HCT116 (cell line): ENCODE measurements at regions not wholly inside any gene's neighbourhood (a gene's known extent, or its start where the extent isn't known, plus 50 kb on each side); places are given as distances from the start of the nearest gene placed in this dataset.

Experiments used
- ATAC-seq: fragments of 200-7000 bp; cut with Tn5 transposase; 2 replicates; pipeline ENCODE4 v1.9.1; 2020; ENCODE audit warnings: mild to moderate bottlenecking, moderate library complexity
- BruUV-seq: library from RNA; stranded (reverse); fragments of 400-500 nt; replicated peaks from 2 replicates; lab custom pipeline; 2021; lab: Mats Ljungman, UMichigan
- CTCF ChIA-PET: fragments of 300-600 bp; sonication (Branson Sonifier 250); formaldehyde crosslinking; loops from one replicate; lab custom pipeline; 2021; ENCODE audit warnings: antibody characterized with exemption; lab: Charles Lee
- POLR2A ChIA-PET: fragments of 300-600, 350-600 bp; sonication (Branson Sonifier 250); formaldehyde crosslinking; loops from one replicate; lab custom pipeline; 2021; ENCODE audit warnings: antibody characterized with exemption; lab: Charles Lee
- RAD21 ChIA-PET, 2 experiments: fragments of 300-600 bp; sonication (Branson Sonifier 250); formaldehyde crosslinking; loops; one replicate each; lab custom pipeline; 2023; ENCODE audit warnings: low total read pairs in 2 of 2; ENCODE audit not compliant: uncharacterized antibody in 2 of 2, unreplicated experiment in 2 of 2, low non-redundant PET in 1 of 2; lab: Charles Lee
- DNase-seq: peaks from one replicate; pipeline ENCODE4 v3.0.0-alpha.2; 2010; ENCODE audit warnings: low read depth, low spot score
- H2AFZ ChIP-seq: fragments of 200-600 bp; shearing (Covaris generic), sonication (generic); 2 replicates; pipeline ENCODE4 v1.6.1; 2017; ENCODE audit warnings: low read depth, mixed run types, mixed read lengths, antibody characterized with exemption, low read length; ENCODE audit not compliant: poor library complexity, severe bottlenecking
- H3K27ac ChIP-seq: 2 replicates; pipeline ENCODE4 v1.5.1; 2012; ENCODE audit warnings: low read depth, low read length
- H3K27me3 ChIP-seq: fragments of 200-600 bp; sonication (generic); 2 replicates; pipeline ENCODE4 v1.6.1; 2016; ENCODE audit warnings: mixed run types, low read length, mixed read lengths; ENCODE audit not compliant: insufficient read depth
- H3K36me3 ChIP-seq, 2 experiments: fragments of 200-500 bp in 1 of 2; fragments of 200-600 bp in 1 of 2; sonication (Bioruptor generic) in 1 of 2; sonication (generic) in 1 of 2; 2 replicates each; pipeline versions ENCODE4 v1.5.1 to v1.6.1; 2014 to 2016; ENCODE audit warnings: low read length in 2 of 2, inconsistent platforms in 1 of 2, mixed read lengths in 1 of 2, mixed run types in 1 of 2; ENCODE audit not compliant: insufficient read depth in 2 of 2, control insufficient read depth in 1 of 2
- H3K4me1 ChIP-seq, 2 experiments: fragments of 200-600 bp in 1 of 2; sonication (generic) in 1 of 2; 2 replicates each; pipeline versions ENCODE4 v1.5.1 to v1.6.1; 2012 to 2017; ENCODE audit warnings: low read length in 2 of 2, inconsistent platforms in 1 of 2, mild to moderate bottlenecking in 1 of 2, mixed read lengths in 1 of 2, mixed run types in 1 of 2, moderate library complexity in 1 of 2; ENCODE audit not compliant: insufficient read depth in 2 of 2, control insufficient read depth in 1 of 2
- H3K4me2 ChIP-seq: fragments of 200-600 bp; sonication (generic); 2 replicates; pipeline ENCODE4 v1.6.1; 2017; ENCODE audit warnings: mixed run types, low read length, mixed read lengths
- H3K4me3 ChIP-seq, 2 experiments: fragments of 200-600 bp in 1 of 2; sonication (generic) in 1 of 2; replicated peaks in 1 of 2; 2 replicates each; pipeline ENCODE4 v1.5.1; 2011 to 2016; ENCODE audit warnings: low read length in 2 of 2, control low read depth in 1 of 2, low read depth in 1 of 2, mild to moderate bottlenecking in 1 of 2, mixed read lengths in 1 of 2, mixed run types in 1 of 2
- H3K79me2 ChIP-seq: fragments of 200-600 bp; sonication (generic); 2 replicates; pipeline ENCODE4 v1.6.1; 2017; ENCODE audit warnings: mild to moderate bottlenecking, mixed run types, low read length, moderate library complexity, mixed read lengths; ENCODE audit not compliant: insufficient read depth
- H3K9ac ChIP-seq: fragments of 200-600 bp; sonication (generic); 2 replicates; pipeline ENCODE4 v1.6.1; 2016; ENCODE audit warnings: low read length, mixed read lengths
- H3K9me2 ChIP-seq: fragments of 200-600 bp; sonication (generic), shearing (Covaris generic); 2 replicates; pipeline ENCODE4 v1.6.1; 2017; ENCODE audit warnings: mixed run types, mild to moderate bottlenecking, moderate library complexity; ENCODE audit not compliant: insufficient read depth
- H3K9me3 ChIP-seq, 2 experiments: fragments of 200-500 bp in 1 of 2; fragments of 200-600 bp in 1 of 2; sonication (Bioruptor generic) in 1 of 2; sonication (generic) in 1 of 2; 2 replicates each; pipeline ENCODE4 v1.6.1; 2014 to 2017; ENCODE audit warnings: low read length in 2 of 2, mixed read lengths in 2 of 2, inconsistent platforms in 1 of 2, low read depth in 1 of 2, mild to moderate bottlenecking in 1 of 2, mixed run types in 1 of 2, moderate library complexity in 1 of 2; ENCODE audit not compliant: control insufficient read depth in 1 of 2, insufficient read depth in 1 of 2
- H4K20me1 ChIP-seq: fragments of 200-600 bp; sonication (generic), shearing (Covaris generic); 2 replicates; pipeline ENCODE4 v1.6.1; 2017; ENCODE audit warnings: mixed run types, mild to moderate bottlenecking, moderate library complexity; ENCODE audit not compliant: insufficient read depth
- ATF3 ChIP-seq: IDR thresholded peaks from 2 replicates; pipeline ENCODE4 v1.6.1; 2012
- CEBPB ChIP-seq: IDR thresholded peaks from 2 replicates; pipeline ENCODE4 v1.6.1; 2012; ENCODE audit warnings: low read depth
- EZH2phosphoT487 ChIP-seq: fragments of 200-600 bp; IDR thresholded peaks from 2 replicates; pipeline ENCODE4 v1.6.1; 2018; ENCODE audit warnings: antibody characterized with exemption, borderline replicate concordance
- JUND ChIP-seq: IDR thresholded peaks from 2 replicates; pipeline ENCODE4 v1.6.1; 2012
- TCF7L2 ChIP-seq: IDR thresholded peaks from 2 replicates; pipeline ENCODE4 v1.7.0; 2011; ENCODE audit warnings: borderline replicate concordance, inconsistent platforms; ENCODE audit not compliant: insufficient read depth, insufficient read length; ENCODE audit errors: extremely low read depth
- ZBTB33 ChIP-seq: IDR thresholded peaks from 2 replicates; pipeline ENCODE4 v1.6.1; 2011; ENCODE audit warnings: mild to moderate bottlenecking, low read length, moderate library complexity; ENCODE audit not compliant: insufficient replicate concordance; ENCODE audit errors: extremely low read depth
- ZFX ChIP-seq: fragments of 450-650 bp; IDR thresholded peaks from 2 replicates; pipeline ENCODE4 v1.6.1; 2017
- intact Hi-C: fragments of 100-400 bp; cut with micrococcal nuclease; formaldehyde crosslinking; loops from 2 replicates; pipeline ENCODE4 v1.10.0; 2022

- no peaks in the 10 kb centered on the region for H3K4me1 ChIP-seq
- CTCF ChIA-PET, result no interaction called here
- TF ChIP-seq JUND, result no peak
- TF ChIP-seq ZBTB33, result no peak
- TF ChIP-seq ZFX, result no peak
- TF ChIP-seq TCF7L2, result no peak
- no peak for TF ChIP-seq ATF3
- no peak for TF ChIP-seq CEBPB
- TF ChIP-seq EZH2phosphoT487, result no peak
- no peaks in the 10 kb centered on the region for H3K36me3 ChIP-seq
- no peaks in the 10 kb centered on the region for H4K20me1 ChIP-seq
- no peaks in the 10 kb centered on the region for H3K9me2 ChIP-seq
- POLR2A ChIA-PET, result no interaction called here
- H3K79me2 ChIP-seq, result no peaks in the 10 kb centered on the region
- ATAC-seq (no peak), DNase-seq (no peak)
- no peak overlapping the region for H3K9ac ChIP-seq
- no TSS peak for BruUV-seq
- intact Hi-C loops, result no loop called here
- H3K4me3 ChIP-seq, result no peak overlapping the region
- no peak overlapping the region for H3K4me2 ChIP-seq
- H3K9me3 ChIP-seq, result no peaks in the 10 kb centered on the region
- H3K27me3 ChIP-seq, result no peaks in the 10 kb centered on the region
- H2AFZ ChIP-seq, result no peak overlapping the region
- H3K27ac ChIP-seq, result no peak overlapping the region
- RAD21 ChIA-PET, result no interaction called here
Measured at GRCh38 chr2:221289846-221290245, 282.3 kb downstream of the EPHA4 start.
